Colonic mucosa (tissue), 4 donors: ENCODE measurements at regions not wholly inside any gene's neighbourhood (a gene's known extent, or its start where the extent isn't known, plus 50 kb on each side); places are given as distances from the start of the nearest gene placed in this dataset.

Source experiments
- DNase-seq: peaks from one replicate; pipeline ENCODE4 v3.0.0-alpha.2; 2020
- H3K27ac ChIP-seq: fragments of 200-600 bp; one replicate; pipeline ENCODE4 v1.8.0; 2021
- H3K27me3 ChIP-seq: fragments of 200-600 bp; one replicate; pipeline ENCODE4 v1.8.0; 2021
- H3K36me3 ChIP-seq: fragments of 200-600 bp; one replicate; pipeline ENCODE4 v1.8.0; 2021
- H3K4me1 ChIP-seq: fragments of 200-600 bp; one replicate; pipeline ENCODE4 v1.8.0; 2021; ENCODE audit warnings: mild to moderate bottlenecking
- H3K4me3 ChIP-seq: fragments of 200-600 bp; one replicate; pipeline ENCODE4 v1.8.0; 2021
- H3K9ac ChIP-seq, 2 donors: one replicate each; pipeline ENCODE4 v1.7.0; 2013; ENCODE audit warnings: control low read depth in 2 of 2, low read depth in 2 of 2, low read length in 2 of 2
- H3K9me3 ChIP-seq: fragments of 200-600 bp; one replicate; pipeline ENCODE4 v1.8.0; 2021
- intact Hi-C: fragments of 100-400 bp; cut with DNase I; formaldehyde crosslinking; loops from one replicate; pipeline ENCODE4 v1.14.1; 2022
- TF ChIP-seq, protein P1 (sequence below): fragments of 200-600 bp; IDR thresholded peaks from one replicate; pipeline ENCODE4 v1.8.0; 2022; ENCODE audit warnings: antibody characterized with exemption, mild to moderate bottlenecking
- donor health status: healthy.
- donor health status: DM: no; HTN: no; CAD: no.
- donor health status: DM: no; HTN: no; CAD: no.

DNA sequence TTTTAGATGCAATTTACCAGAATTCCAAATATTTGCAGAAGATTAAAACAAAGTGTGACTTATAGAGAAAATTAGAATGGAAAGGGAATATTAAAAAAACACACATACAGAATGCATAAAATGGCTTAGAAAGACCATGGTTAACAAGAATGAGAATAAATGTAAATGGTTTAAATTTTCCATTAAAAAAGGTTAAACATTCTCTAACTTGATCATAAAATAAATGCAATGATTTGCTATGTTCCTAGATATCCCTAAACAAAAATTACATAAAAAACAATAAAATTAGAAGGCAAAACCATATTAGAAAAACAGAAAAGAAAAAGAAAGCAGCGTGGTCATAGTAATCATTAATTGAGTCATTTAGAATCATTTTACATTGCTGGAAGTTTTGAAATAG is 152.5 kb downstream of the TMEM38B start:
- TF ChIP-seq, protein P1, sequence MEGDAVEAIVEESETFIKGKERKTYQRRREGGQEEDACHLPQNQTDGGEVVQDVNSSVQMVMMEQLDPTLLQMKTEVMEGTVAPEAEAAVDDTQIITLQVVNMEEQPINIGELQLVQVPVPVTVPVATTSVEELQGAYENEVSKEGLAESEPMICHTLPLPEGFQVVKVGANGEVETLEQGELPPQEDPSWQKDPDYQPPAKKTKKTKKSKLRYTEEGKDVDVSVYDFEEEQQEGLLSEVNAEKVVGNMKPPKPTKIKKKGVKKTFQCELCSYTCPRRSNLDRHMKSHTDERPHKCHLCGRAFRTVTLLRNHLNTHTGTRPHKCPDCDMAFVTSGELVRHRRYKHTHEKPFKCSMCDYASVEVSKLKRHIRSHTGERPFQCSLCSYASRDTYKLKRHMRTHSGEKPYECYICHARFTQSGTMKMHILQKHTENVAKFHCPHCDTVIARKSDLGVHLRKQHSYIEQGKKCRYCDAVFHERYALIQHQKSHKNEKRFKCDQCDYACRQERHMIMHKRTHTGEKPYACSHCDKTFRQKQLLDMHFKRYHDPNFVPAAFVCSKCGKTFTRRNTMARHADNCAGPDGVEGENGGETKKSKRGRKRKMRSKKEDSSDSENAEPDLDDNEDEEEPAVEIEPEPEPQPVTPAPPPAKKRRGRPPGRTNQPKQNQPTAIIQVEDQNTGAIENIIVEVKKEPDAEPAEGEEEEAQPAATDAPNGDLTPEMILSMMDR = no peak
- H3K27me3 ChIP-seq = no peaks in the 10 kb centered on the region
- no peak overlapping the region for H3K4me3 ChIP-seq
- no peak overlapping the region for H3K27ac ChIP-seq
- no peaks in the 10 kb centered on the region for H3K4me1 ChIP-seq
- H3K9me3 ChIP-seq = no peaks in the 10 kb centered on the region
- intact Hi-C loops = no loop called here
- H3K36me3 ChIP-seq = no peaks in the 10 kb centered on the region
- H3K9ac ChIP-seq = no peak overlapping the region
- no peak for DNase-seq

- Histone ChIP-seq H3K4me1 (no peaks in the 10 kb centered on the region), H3K4me3 (no peak overlapping the region), H3K36me3 (no peaks in the 10 kb centered on the region), H3K9ac (no peak overlapping the region), H3K27ac (no peak overlapping the region), H3K27me3 (no peaks in the 10 kb centered on the region), H3K9me3 (no peaks in the 10 kb centered on the region)
- TF ChIP-seq, protein P1 = no peak
- no peak for DNase-seq
- intact Hi-C loops = no loop called here
Observed at GRCh38 chr9:105850852-105851500, 156.6 kb downstream of the TMEM38B start.

DNA sequence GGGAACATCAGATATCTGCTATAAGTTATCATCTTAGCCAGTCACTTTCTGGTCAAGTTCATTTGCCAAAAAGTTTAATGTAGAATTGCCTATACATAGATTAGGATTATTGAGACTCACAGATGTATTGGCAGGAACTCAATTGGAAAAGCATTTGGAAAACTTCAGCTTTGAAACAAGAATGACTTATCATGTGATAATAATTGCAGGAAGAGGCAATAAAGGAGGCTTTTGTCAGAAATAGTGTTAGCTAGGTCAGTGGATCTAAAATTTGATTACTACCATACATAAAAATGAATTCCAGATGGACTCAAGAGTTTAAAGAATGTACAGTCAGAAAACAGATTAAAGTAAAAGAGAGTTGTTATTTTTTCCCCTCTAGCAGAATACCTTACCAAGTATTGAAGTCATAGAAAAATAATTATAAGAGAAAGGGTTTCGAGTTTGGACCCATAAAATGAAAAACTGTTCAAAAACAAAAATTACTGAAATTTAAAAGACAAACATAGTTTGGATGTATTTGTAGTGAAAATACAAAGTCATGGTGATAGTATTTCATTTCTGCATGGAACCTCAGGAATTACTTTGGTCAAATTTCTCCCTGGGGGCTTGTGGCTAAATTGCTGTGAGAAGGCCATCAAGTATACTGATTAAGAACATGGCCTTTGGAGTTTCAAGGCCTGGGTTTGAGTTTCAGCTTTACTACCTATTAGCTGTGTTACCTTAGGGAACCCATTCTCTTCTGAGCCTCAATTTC is 159.9 kb downstream of the TMEM38B start:
- Histone ChIP-seq H3K36me3 (no peaks in the 10 kb centered on the region), H3K27ac (no peak overlapping the region), H3K4me3 (no peak overlapping the region), H3K9ac (no peak overlapping the region), H3K9me3 (no peaks in the 10 kb centered on the region), H3K4me1 (no peaks in the 10 kb centered on the region), H3K27me3 (no peaks in the 10 kb centered on the region)
- TF ChIP-seq, protein P1 = no peak
- DNase-seq = no peak
- intact Hi-C loops = no loop called here

DNA sequence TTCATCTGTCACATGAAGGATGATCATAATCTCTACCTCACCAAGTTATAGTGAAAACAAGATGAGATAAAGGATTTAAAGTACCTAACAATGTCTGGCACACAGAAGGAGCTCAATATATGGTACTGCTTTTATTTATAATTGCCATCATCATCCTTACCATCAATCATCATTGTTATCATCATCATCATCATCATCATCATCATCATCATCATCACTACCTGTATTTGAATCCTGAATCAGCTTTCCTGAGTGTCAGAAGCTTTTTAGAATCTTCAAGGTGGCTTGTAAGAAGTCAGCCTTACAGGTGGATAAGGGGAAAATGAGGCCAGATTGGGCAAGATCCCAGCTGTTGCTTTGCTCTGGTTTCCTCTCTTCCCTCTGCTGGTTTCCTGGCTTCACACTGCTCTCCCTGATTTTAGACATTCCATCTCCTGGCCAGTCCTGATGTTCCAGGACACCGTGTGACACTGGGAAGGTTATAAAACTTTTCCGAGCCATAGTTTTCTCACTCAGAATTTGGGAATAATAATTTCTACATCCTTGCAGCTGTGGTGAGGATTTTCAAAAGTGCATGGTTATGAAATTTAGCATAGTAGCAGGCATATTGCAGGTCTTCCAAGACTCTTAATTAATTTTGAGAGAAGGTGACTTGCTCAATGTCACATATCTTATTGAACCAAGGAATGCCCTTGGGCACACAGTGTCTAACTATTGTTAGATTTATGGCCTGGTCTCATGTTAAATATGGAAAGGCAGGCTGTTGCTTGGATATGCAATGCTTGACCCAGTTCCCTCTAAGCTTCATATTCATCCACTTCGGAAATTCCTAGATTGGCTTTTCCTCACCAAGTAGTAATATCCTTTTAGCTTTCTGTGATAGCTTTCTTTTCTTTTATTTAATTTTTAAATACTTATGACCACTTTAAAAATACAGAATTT is 160.7 kb downstream of the TMEM38B start:
- TF ChIP-seq, protein P1 = no peak
- H3K9me3 ChIP-seq = no peaks in the 10 kb centered on the region
- no peak overlapping the region for H3K27ac ChIP-seq
- H3K9ac ChIP-seq = no peak overlapping the region
- intact Hi-C loops = no loop called here
- no peaks in the 10 kb centered on the region for H3K36me3 ChIP-seq
- H3K4me1 ChIP-seq = no peaks in the 10 kb centered on the region
- DNase-seq = no peak
- H3K27me3 ChIP-seq = no peaks in the 10 kb centered on the region
- no peak overlapping the region for H3K4me3 ChIP-seq

- H3K27me3 ChIP-seq = no peaks in the 10 kb centered on the region
- no peak overlapping the region for H3K9ac ChIP-seq
- no peak overlapping the region for H3K4me3 ChIP-seq
- no peak overlapping the region for H3K27ac ChIP-seq
- intact Hi-C loops = no loop called here
- H3K9me3 ChIP-seq = no peaks in the 10 kb centered on the region
- DNase-seq = no peak
- H3K4me1 ChIP-seq = no peaks in the 10 kb centered on the region
- TF ChIP-seq, protein P1 = no peak
- no peaks in the 10 kb centered on the region for H3K36me3 ChIP-seq
Observed at GRCh38 chr9:105855987-105856386, 161.6 kb downstream of the TMEM38B start.
